Dedifferentiated amniotic fluid mesenchymal stem cell (primary cell): ENCODE measurements at regions not wholly inside any gene's neighbourhood (a gene's known extent, or its start where the extent isn't known, plus 50 kb on each side); places are given as distances from the start of the nearest gene placed in this dataset.
"Not testable (repeated sequence)": the region's sequence is repeated elsewhere in the genome, so short reads cannot be mapped to it uniquely, and the experiment has no call there.

Experiments
- DNase-seq: peaks from one replicate; pipeline ENCODE4 v3.0.0-alpha.2; 2016; ENCODE audit errors: extremely low spot score

GRCh38 chr16:13798211-13798610 is 121.7 kb upstream of the ERCC4 start:
- no peak for DNase-seq

GRCh38 chr16:13803974-13804373 is 116.0 kb upstream of the ERCC4 start:
- DNase-seq = no peak

- no peak for DNase-seq
Measured at GRCh38 chr16:13805951-13806350, 114.0 kb upstream of the ERCC4 start.

- no peak for DNase-seq
Measured at GRCh38 chr16:13806671-13807070, 113.3 kb upstream of the ERCC4 start.

GRCh38 chr16:13808102-13808501 is 111.9 kb upstream of the ERCC4 start:
- no peak for DNase-seq

- no peak for DNase-seq
Measured at GRCh38 chr16:13809765-13810164, 110.2 kb upstream of the ERCC4 start.

- no peak for DNase-seq
Measured at GRCh38 chr16:13811834-13812233, 108.1 kb upstream of the ERCC4 start.

GRCh38 chr16:13816701-13817100 is 103.3 kb upstream of the ERCC4 start:
- no peak for DNase-seq

- no peak for DNase-seq
Measured at GRCh38 chr16:13823501-13823900, 96.5 kb upstream of the ERCC4 start.

- no peak for DNase-seq
Measured at GRCh38 chr16:13829697-13830299, 90.2 kb upstream of the ERCC4 start.

- no peak for DNase-seq
Measured at GRCh38 chr16:13833515-13833914, 86.4 kb upstream of the ERCC4 start.

GRCh38 chr16:13835387-13835786 is 84.6 kb upstream of the ERCC4 start:
- no peak for DNase-seq

GRCh38 chr16:13835935-13836730 is 83.8 kb upstream of the ERCC4 start:
- DNase-seq = no peak

- no peak for DNase-seq
Measured at GRCh38 chr16:13838401-13839190, 81.4 kb upstream of the ERCC4 start.

- no peak for DNase-seq
Measured at GRCh38 chr16:13839577-13839976, 80.4 kb upstream of the ERCC4 start.

GRCh38 chr16:13845232-13845631 is 74.7 kb upstream of the ERCC4 start:
- no peak for DNase-seq

- no peak for DNase-seq
Measured at GRCh38 chr16:13848795-13849194, 71.2 kb upstream of the ERCC4 start.

GRCh38 chr16:13850173-13850572 is 69.8 kb upstream of the ERCC4 start:
- DNase-seq = not testable (repeated sequence)

- DNase-seq = no peak
Measured at GRCh38 chr16:13852827-13853226, 67.1 kb upstream of the ERCC4 start.

- no peak for DNase-seq
Measured at GRCh38 chr16:13856398-13856797, 63.6 kb upstream of the ERCC4 start.

GRCh38 chr16:13856811-13857511 is 63.0 kb upstream of the ERCC4 start:
- DNase-seq = no peak
